ENCODE measurements at regions not wholly inside any gene's neighbourhood (a gene's known extent, or its start where the extent isn't known, plus 50 kb on each side); places are given as distances from the start of the nearest gene placed in this dataset.

- DNase-seq (ENCODE audit: low spot score), result no peak
Measured at GRCh38 chr5:136811086-136811485, 445.7 kb upstream of the TRPC7 start.

DNA sequence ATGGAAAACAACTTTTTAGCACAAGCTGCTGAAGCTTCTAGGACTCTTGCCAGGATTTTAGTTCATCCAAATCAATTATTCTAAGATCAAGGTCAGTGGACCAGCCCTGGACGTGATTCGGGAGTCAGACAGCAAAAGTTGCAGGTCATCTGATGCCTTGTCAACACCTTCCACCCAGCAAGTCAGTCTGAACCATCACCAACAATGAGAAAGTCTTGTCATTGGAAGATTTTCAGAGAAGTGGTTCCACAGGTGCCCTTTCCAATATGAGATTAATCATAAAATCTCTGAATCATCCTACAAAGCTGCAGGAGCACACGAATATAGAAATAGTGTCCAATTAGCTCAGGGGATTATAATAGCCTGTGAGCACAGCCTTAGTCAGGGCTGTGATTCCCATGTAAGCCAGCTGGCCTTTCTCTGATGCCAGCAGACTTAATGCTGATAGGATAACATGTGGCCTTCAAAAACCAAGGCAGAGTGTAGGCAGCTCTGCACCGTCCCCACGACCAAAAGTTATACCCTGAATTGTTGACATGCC is 445.0 kb upstream of the TRPC7 start:
- no peak for DNase-seq (ENCODE audit: low spot score)

DNA sequence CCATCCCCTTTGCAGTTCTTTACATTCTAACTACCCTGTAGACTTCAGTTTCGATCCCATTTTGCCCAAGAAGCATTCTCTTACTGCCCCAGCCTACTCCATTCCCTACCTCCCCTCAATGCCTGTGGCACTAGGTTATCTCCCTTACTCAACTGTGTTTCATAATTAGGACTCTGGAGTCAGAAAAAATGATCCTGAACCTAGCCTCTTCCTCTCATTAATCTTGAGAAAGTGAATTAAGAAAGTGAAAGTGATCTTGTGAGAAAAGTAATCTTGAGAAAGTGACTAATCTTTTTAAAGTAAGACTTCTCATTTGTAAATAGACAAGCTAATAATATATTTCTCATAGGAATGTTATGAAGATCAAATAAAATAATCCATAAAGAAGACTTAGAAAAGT is 444.0 kb upstream of the TRPC7 start:
- DNase-seq (ENCODE audit: low spot score), result no peak

GRCh38 chr5:136808756-136809155 is 443.4 kb upstream of the TRPC7 start:
- DNase-seq (ENCODE audit: low spot score), result no peak

- no peak for DNase-seq (ENCODE audit: low spot score)
Measured at GRCh38 chr5:136805466-136805865, 440.1 kb upstream of the TRPC7 start.

- no peak for DNase-seq (ENCODE audit: low spot score)
Measured at GRCh38 chr5:136802383-136802782, 437.0 kb upstream of the TRPC7 start.

- DNase-seq (ENCODE audit: low spot score), result no peak
Measured at GRCh38 chr5:136799806-136800372, 434.5 kb upstream of the TRPC7 start.

DNA sequence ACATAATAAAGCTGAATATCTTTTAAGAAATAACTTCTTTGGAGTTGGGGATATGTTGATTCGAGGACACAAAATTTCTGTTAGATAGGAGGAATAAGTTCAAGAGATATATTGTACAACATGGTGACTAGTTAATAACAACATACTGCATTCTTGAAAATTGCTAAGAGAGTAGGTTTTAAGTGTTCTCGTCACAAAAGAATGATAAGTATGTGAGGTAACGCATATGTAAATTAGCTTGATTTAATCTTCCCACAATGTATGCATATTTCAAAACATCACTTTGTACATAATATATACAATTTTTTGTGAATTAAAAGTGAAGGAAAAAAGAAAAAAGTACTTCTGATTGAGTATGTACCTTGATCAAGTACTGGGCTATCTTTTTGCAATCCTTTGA is 428.0 kb upstream of the TRPC7 start:
- DNase-seq (ENCODE audit: low spot score), result no peak

DNA sequence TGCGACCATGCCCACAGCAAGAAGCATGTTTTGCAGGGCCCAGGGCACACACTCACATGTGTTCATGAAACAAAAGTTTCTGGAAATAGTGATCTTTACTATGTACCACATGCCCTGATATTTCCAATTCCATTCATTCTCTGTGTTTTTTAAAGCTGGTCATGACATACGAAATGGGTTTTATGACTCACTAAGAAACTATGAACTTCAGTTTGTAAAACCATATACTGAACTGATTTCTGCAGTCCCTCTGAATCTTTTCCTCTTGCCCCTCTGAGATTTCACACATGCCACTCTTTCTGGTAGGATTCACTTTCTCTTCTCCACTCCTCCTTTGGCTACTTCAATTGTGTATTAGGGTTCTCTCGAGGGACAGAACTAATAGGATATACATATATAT is 416.1 kb upstream of the TRPC7 start:
- DNase-seq (ENCODE audit: low spot score), result no peak

- no peak for DNase-seq (ENCODE audit: low spot score)
Measured at GRCh38 chr5:136780518-136780917, 415.2 kb upstream of the TRPC7 start.

GRCh38 chr5:136776022-136776927 is 410.9 kb upstream of the TRPC7 start:
- DNase-seq (ENCODE audit: low spot score), result no peak

GRCh38 chr5:136772491-136772890 is 407.1 kb upstream of the TRPC7 start:
- DNase-seq (ENCODE audit: low spot score), result no peak

GRCh38 chr5:136769900-136770684 is 404.7 kb upstream of the TRPC7 start:
- peak; percentile 60 for DNase-seq (ENCODE audit: low spot score)

DNA sequence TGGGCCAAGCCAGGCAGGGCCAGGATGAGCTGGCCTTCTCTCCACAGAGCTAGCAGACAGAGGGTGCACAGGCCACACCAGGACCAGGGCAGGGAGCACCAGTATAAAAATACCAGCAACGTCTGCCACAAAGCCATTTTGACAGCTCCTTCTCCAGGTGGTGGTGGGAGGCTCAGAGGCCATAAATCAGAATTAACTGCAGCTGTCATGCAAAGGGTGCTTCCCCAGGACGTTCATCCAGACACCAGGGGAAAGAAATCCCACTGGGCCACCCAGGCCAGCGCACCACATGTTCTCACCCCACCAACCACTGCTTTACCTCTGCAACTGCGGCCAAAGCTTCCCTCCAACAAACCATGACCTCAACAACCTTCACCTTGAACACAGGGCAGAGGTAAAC is 403.7 kb upstream of the TRPC7 start:
- DNase-seq (ENCODE audit: low spot score), result no peak

- no peak for DNase-seq (ENCODE audit: low spot score)
Measured at GRCh38 chr5:136768457-136768856, 403.1 kb upstream of the TRPC7 start.

DNA sequence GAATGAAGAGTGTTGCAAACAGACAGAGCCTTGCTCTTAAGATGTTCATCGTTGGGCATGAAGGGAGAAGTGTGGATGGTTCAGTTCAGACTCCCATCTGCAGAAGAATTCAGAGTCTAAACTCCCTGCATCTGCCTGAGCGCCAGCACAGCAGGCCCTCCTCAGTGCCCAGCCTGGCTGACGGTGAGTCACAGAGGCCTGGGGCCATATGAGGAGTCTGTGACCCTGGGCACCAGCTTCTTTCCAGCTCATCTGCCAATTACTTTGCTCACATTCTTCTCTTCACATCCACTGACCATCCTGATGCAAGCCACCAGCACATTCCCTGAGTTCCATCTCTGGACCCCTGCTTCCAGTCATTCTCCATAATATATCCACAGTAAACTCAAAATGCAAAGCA is 401.1 kb upstream of the TRPC7 start:
- DNase-seq (ENCODE audit: low spot score), result no peak

DNA sequence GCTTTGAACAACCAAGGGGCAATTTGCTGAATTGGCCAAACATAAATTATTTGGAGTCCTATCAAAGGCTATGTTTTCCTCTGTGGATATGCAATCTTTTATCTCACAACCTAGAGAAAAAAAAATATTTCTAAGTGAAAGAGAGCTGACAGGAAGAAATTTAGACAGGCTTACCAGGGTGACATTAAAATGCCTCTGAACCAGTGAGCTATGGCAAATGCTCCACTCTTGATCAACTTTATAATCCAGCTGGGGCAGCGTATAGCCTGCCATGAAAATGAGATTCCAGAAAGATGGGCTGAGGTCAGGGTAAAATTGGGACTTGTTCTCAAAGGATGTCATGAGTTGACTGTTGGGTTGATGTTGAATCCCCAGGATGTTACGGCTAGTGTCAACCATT is 399.3 kb upstream of the TRPC7 start:
- DNase-seq (ENCODE audit: low spot score), result no peak

DNA sequence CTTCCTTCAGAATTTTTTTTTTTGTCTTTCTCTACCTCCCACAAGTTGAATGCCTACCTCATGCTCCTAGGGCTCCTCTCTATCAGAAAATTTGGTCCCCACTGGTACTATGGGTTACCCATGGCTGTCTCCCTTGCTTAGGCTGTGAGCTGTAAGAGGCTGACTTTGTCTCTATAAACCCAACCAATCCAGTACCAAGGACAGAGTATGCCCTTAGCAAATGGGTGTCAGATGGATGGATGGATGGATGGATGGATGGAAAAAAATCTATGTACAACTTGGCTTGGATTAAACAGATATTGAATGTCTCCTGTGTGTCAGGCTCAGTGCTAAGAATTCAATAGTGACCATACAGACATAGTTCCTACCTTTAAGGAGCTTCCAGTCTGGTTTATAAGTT is 398.2 kb upstream of the TRPC7 start:
- no peak for DNase-seq (ENCODE audit: low spot score)

DNA sequence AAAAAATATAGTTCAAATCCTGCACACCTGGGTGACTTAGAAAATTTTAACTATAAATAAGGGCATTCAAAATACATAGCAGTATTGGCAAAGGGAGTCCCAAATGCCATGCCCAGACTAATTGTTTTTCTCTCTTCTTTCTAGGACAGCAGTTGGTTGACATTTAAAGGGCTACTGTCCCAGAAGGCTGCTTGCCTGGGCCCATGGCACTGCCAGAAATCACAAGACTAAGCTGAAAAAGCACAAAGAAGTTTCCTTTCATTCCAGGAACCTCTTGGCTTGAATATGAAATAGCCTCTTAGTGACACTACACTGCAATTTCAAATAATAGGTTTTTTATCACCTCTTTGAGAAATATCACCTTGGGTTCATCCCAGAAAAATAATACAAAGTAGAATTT is 388.9 kb upstream of the TRPC7 start:
- DNase-seq (ENCODE audit: low spot score), result no peak

GRCh38 chr5:136750224-136750862 is 385.0 kb upstream of the TRPC7 start:
- no peak for DNase-seq (ENCODE audit: low spot score)

- DNase-seq (ENCODE audit: low spot score), result no peak
Measured at GRCh38 chr5:136749016-136749415, 383.7 kb upstream of the TRPC7 start.

GRCh38 chr5:136743052-136743451 is 377.7 kb upstream of the TRPC7 start:
- DNase-seq (ENCODE audit: low spot score), result no peak

All from germinal center (tissue), 1 donor.